Testis (tissue), 2 donors: ENCODE measurements at regions not wholly inside any gene's neighbourhood (a gene's known extent, or its start where the extent isn't known, plus 50 kb on each side); places are given as distances from the start of the nearest gene placed in this dataset.
"Not testable (repeated sequence)": the region's sequence is repeated elsewhere in the genome, so short reads cannot be mapped to it uniquely, and the experiment has no call there.

Experiments
- DNase-seq: peaks from one replicate; pipeline ENCODE4 v3.0.0-alpha.2; 2019
- H3K27ac ChIP-seq, 2 donors: fragments of 200-600 bp; sonication (generic); one replicate each; pipeline ENCODE4 v1.5.1; 2019
- H3K27me3 ChIP-seq: fragments of 200-600 bp; sonication (generic); one replicate; pipeline ENCODE4 v1.5.1; 2019
- H3K36me3 ChIP-seq: fragments of 200-600 bp; sonication (generic); one replicate; pipeline ENCODE4 v1.5.1; 2017; ENCODE audit warnings: low read depth; ENCODE audit errors: missing control alignments
- H3K4me1 ChIP-seq: fragments of 200-600 bp; sonication (generic); one replicate; pipeline ENCODE4 v1.5.1; 2019
- H3K4me3 ChIP-seq, 2 donors: fragments of 200-600 bp; sonication (generic); one replicate each; pipeline ENCODE4 v1.5.1; 2017 to 2019
- H3K9me3 ChIP-seq: fragments of 200-600 bp; sonication (generic); one replicate; pipeline ENCODE4 v1.5.1; 2017
- POLR2A ChIP-seq: fragments of 450-650 bp; IDR thresholded peaks from one replicate; pipeline ENCODE4 v1.6.1; 2017; ENCODE audit warnings: antibody characterized with exemption, mild to moderate bottlenecking, moderate library complexity
- WGBS, 2 donors: methylation state at CpG; one replicate each; pipeline ENCODE4 v1.1.5; 2018; 5-methylcytosine and 5-hydroxymethylcytosine counted together
- intact Hi-C: fragments of 100-400 bp; cut with DNase I; formaldehyde crosslinking; loops from one replicate; pipeline ENCODE4 v1.15.1; 2023; ENCODE audit warnings: low total_unique reads
- TF ChIP-seq, protein P1 (sequence below), 3 experiments: fragments of 450-650 bp in 2 of 3; fragments of 200-600 bp in 1 of 3; sonication (generic) in 1 of 3; IDR thresholded peaks; one replicate each; pipeline ENCODE4 v1.5.1; 2016 to 2019; ENCODE audit warnings: antibody characterized with exemption in 3 of 3, mild to moderate bottlenecking in 2 of 3, moderate library complexity in 1 of 3

- no peaks in the 10 kb centered on the region for H3K4me1 ChIP-seq
- H3K27ac ChIP-seq, result no peak overlapping the region
- 29 to 41% methylated on average over 2 of the region's 2 CpGs for WGBS, 2 donors
- H3K9me3 ChIP-seq, result no peaks in the 10 kb centered on the region
- TF ChIP-seq, protein P1, sequence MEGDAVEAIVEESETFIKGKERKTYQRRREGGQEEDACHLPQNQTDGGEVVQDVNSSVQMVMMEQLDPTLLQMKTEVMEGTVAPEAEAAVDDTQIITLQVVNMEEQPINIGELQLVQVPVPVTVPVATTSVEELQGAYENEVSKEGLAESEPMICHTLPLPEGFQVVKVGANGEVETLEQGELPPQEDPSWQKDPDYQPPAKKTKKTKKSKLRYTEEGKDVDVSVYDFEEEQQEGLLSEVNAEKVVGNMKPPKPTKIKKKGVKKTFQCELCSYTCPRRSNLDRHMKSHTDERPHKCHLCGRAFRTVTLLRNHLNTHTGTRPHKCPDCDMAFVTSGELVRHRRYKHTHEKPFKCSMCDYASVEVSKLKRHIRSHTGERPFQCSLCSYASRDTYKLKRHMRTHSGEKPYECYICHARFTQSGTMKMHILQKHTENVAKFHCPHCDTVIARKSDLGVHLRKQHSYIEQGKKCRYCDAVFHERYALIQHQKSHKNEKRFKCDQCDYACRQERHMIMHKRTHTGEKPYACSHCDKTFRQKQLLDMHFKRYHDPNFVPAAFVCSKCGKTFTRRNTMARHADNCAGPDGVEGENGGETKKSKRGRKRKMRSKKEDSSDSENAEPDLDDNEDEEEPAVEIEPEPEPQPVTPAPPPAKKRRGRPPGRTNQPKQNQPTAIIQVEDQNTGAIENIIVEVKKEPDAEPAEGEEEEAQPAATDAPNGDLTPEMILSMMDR (IDR thresholded peaks at IDR 0.05), result no peak
- intact Hi-C loops, result no loop called here
- no peak for DNase-seq
- H3K27me3 ChIP-seq, result no peaks in the 10 kb centered on the region
- no peaks in the 10 kb centered on the region for H3K36me3 ChIP-seq
- H3K4me3 ChIP-seq, result no peak overlapping the region
These were observed 355.4 kb upstream of the SOX9 start for GRCh38 chr17:71765437-71765836.

- intact Hi-C loops, result no loop called here
- DNase-seq, result no peak
- H3K9me3 ChIP-seq, result no peaks in the 10 kb centered on the region
These were observed 351.0 kb upstream of the SOX9 start for GRCh38 chr17:71769850-71770249.

GRCh38 chr17:71777048-71777640 is 343.7 kb upstream of the SOX9 start:
- Histone ChIP-seq H3K9me3 (no peaks in the 10 kb centered on the region), H3K4me1 (no peaks in the 10 kb centered on the region), H3K36me3 (no peaks in the 10 kb centered on the region), H3K27me3 (no peaks in the 10 kb centered on the region), H3K4me3 (no peak overlapping the region), H3K27ac (no peak overlapping the region)
- intact Hi-C loops, result no loop called here
- 88 to 94% methylated on average over 6 of the region's 6 CpGs for WGBS, 2 donors
- no peak for TF ChIP-seq POLR2A
- TF ChIP-seq, protein P1 (IDR thresholded peaks at IDR 0.05), result no peak
- no peak for DNase-seq

More at GRCh38 chr17:71769850-71770249, 351.0 kb upstream of the SOX9 start:
- Histone ChIP-seq H3K36me3 (no peaks in the 10 kb centered on the region), H3K4me1 (no peaks in the 10 kb centered on the region), H3K27ac (no peak overlapping the region), H3K4me3 (no peak overlapping the region), H3K27me3 (no peaks in the 10 kb centered on the region)
- TF ChIP-seq POLR2A, result no peak
- TF ChIP-seq, protein P1 (IDR thresholded peaks at IDR 0.05), result no peak
- 66 to 68% methylated on average over 2 of the region's 2 CpGs for WGBS, 2 donors

- intact Hi-C loops, result no loop called here
- Histone ChIP-seq H3K27me3 (no peaks in the 10 kb centered on the region), H3K36me3 (no peaks in the 10 kb centered on the region), H3K27ac (no peak overlapping the region), H3K9me3 (no peaks in the 10 kb centered on the region), H3K4me1 (no peaks in the 10 kb centered on the region), H3K4me3 (no peak overlapping the region)
- no peak for DNase-seq
- 79 to 89% methylated on average over 3 of the region's 3 CpGs for WGBS, 2 donors
- TF ChIP-seq POLR2A, result no peak
- TF ChIP-seq, protein P1 (IDR thresholded peaks at IDR 0.05), result no peak
These were observed 341.3 kb upstream of the SOX9 start for GRCh38 chr17:71779482-71779881.

DNA sequence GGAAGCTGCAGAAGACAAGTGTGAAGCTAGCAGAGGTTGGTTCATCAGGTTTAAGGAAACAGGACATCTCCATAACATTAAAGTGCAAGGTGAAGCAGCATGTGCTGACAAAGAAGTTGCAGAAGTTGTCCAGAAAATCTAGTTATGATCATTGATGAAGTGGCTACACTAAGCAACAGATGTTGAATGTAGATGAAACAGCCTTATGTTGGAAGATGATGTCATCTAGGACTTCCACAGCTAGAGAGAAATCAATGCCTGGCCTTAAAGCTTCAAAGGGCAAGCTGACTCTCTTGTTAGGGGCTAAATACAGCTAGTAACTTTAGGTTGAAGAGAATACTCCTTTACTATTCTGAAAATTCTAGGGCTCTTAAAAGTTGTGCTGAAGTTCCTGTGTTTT is 340.2 kb upstream of the SOX9 start:
- no peaks in the 10 kb centered on the region for H3K9me3 ChIP-seq
- H3K36me3 ChIP-seq, result no peaks in the 10 kb centered on the region
- TF ChIP-seq, protein P1 (IDR thresholded peaks at IDR 0.05), result no peak
- TF ChIP-seq POLR2A, result no peak
- intact Hi-C loops, result no loop called here
- H3K27me3 ChIP-seq, result no peaks in the 10 kb centered on the region
- H3K4me1 ChIP-seq, result no peaks in the 10 kb centered on the region
- no peak overlapping the region for H3K4me3 ChIP-seq
- DNase-seq, result no peak
- no peak overlapping the region for H3K27ac ChIP-seq

- intact Hi-C loops, H3K36me3 ChIP-seq, H3K4me1 ChIP-seq, H3K4me3 ChIP-seq, H3K9me3 ChIP-seq, H3K27ac ChIP-seq, H3K27me3 ChIP-seq, DNase-seq: not testable (repeated sequence)
- WGBS, 2 donors, result 87 to 90% methylated on average over 8 of the region's 8 CpGs
These were observed 338.8 kb upstream of the SOX9 start for GRCh38 chr17:71782021-71782420.
